ENCODE measurements at regions not wholly inside any gene's neighbourhood (a gene's known extent, or its start where the extent isn't known, plus 50 kb on each side); places are given as distances from the start of the nearest gene placed in this dataset.

GRCh38 chrX:109830157-109830703, 97.2 kb upstream of the ACSL4 start:
- H3K4me3 ChIP-seq (ENCODE audit: control insufficient read depth, low read depth, low read length) = no peak overlapping the region
- no peak for DNase-seq (ENCODE audit: low read depth)
- TF ChIP-seq CTCF (conservative IDR thresholded peaks at IDR 0.05; ENCODE audit: control insufficient read depth, insufficient read depth, low read depth, low read length) = no peak

GRCh38 chrX:109830704-109831206, 97.7 kb upstream of the ACSL4 start:
- peak; percentile 76 for DNase-seq (ENCODE audit: low read depth)
- no peak for TF ChIP-seq CTCF (conservative IDR thresholded peaks at IDR 0.05; ENCODE audit: control insufficient read depth, insufficient read depth, low read depth, low read length)
- H3K4me3 ChIP-seq (ENCODE audit: control insufficient read depth, low read depth, low read length) = no peak overlapping the region

- no peak for TF ChIP-seq CTCF (conservative IDR thresholded peaks at IDR 0.05; ENCODE audit: control insufficient read depth, insufficient read depth, low read depth, low read length)
- no peak overlapping the region for H3K4me3 ChIP-seq (ENCODE audit: control insufficient read depth, low read depth, low read length)
- DNase-seq (ENCODE audit: low read depth) = no peak
Measured at GRCh38 chrX:109831326-109831985, 98.4 kb upstream of the ACSL4 start.

GRCh38 chrX:109839694-109840567, 106.9 kb upstream of the ACSL4 start:
- H3K4me3 ChIP-seq (ENCODE audit: control insufficient read depth, low read depth, low read length) = no peak overlapping the region
- DNase-seq (ENCODE audit: low read depth) = peak; percentile 63
- peak; percentile 30 for TF ChIP-seq CTCF (conservative IDR thresholded peaks at IDR 0.05; ENCODE audit: control insufficient read depth, insufficient read depth, low read depth, low read length)

GRCh38 chrX:109840585-109840984, 107.5 kb upstream of the ACSL4 start:
- DNase-seq (ENCODE audit: low read depth) = peak; percentile 97
- no peak overlapping the region for H3K4me3 ChIP-seq (ENCODE audit: control insufficient read depth, low read depth, low read length)
- TF ChIP-seq CTCF (conservative IDR thresholded peaks at IDR 0.05; ENCODE audit: control insufficient read depth, insufficient read depth, low read depth, low read length) = no peak

GRCh38 chrX:109841257-109841656, 108.2 kb upstream of the ACSL4 start:
- no peak overlapping the region for H3K4me3 ChIP-seq (ENCODE audit: control insufficient read depth, low read depth, low read length)
- DNase-seq (ENCODE audit: low read depth) = no peak
- TF ChIP-seq CTCF (conservative IDR thresholded peaks at IDR 0.05; ENCODE audit: control insufficient read depth, insufficient read depth, low read depth, low read length) = no peak

Measured in fibroblast of mammary gland (primary cell).